ENCODE measurements at regions not wholly inside any gene's neighbourhood (a gene's known extent, or its start where the extent isn't known, plus 50 kb on each side); places are given as distances from the start of the nearest gene placed in this dataset.

DNA sequence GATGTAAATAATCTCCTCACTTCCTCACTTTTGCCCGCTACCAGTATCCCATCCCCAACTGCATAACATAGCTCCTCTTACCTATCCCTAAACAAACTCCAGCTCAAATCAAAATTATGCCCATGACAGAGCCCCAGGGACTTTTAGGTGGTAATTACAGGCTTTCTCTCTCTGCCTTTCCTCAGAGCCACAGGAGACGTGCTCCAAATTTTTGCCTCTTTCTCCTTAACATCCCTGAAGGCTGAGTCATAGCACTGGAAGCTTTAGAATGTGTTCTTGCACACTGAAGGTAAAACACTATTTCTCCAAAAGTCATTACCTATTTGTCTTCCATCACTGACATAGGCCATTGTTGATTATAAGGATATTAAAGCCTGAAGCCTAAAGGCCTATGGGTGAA is 263.5 kb upstream of the PLD5 start:
- TF ChIP-seq, protein P1, sequence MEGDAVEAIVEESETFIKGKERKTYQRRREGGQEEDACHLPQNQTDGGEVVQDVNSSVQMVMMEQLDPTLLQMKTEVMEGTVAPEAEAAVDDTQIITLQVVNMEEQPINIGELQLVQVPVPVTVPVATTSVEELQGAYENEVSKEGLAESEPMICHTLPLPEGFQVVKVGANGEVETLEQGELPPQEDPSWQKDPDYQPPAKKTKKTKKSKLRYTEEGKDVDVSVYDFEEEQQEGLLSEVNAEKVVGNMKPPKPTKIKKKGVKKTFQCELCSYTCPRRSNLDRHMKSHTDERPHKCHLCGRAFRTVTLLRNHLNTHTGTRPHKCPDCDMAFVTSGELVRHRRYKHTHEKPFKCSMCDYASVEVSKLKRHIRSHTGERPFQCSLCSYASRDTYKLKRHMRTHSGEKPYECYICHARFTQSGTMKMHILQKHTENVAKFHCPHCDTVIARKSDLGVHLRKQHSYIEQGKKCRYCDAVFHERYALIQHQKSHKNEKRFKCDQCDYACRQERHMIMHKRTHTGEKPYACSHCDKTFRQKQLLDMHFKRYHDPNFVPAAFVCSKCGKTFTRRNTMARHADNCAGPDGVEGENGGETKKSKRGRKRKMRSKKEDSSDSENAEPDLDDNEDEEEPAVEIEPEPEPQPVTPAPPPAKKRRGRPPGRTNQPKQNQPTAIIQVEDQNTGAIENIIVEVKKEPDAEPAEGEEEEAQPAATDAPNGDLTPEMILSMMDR (IDR thresholded peaks at IDR 0.05) = no peak
- no peak for TF ChIP-seq TCF7L2 (IDR thresholded peaks at IDR 0.05; ENCODE audit: low read depth, low read length)
